ENCODE measurements at regions not wholly inside any gene's neighbourhood (a gene's known extent, or its start where the extent isn't known, plus 50 kb on each side); places are given as distances from the start of the nearest gene placed in this dataset.
"Not testable (repeated sequence)": the region's sequence is repeated elsewhere in the genome, so short reads cannot be mapped to it uniquely, and the experiment has no call there.

DNA sequence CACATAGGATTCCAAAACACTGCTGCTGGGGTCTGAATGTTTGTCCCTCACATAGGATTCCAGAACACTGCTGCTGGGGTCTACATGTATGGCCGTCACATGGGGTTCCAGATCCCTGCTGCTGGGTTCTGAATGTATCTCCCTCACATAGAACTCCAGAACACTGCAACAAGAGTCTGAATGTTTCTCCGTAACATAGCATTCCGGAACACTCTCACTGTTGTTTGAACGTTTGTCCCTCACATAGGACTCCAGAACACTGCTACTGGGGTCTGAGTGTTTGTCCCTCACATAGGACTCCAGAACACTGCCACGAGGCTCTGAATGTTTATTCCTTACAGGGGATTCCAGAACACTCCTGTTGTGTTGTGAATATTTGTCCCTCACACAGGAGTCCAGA, 216.8 kb downstream of the FOXD4L6 start:
- Mint-ChIP-seq H3K36me3 (peaks cover 45 to 56% of the 10 kb centered on the region in 2 donors), H3K27me3 (peaks cover 0 to 4% of the 10 kb centered on the region in 2 donors), H3K9me3 (peaks cover 50 to 65% of the 10 kb centered on the region in 2 donors), H3K4me3 (no peak overlapping the region), H3K4me1 (no peaks in the 10 kb centered on the region), H3K27ac (no peak overlapping the region)
- ATAC-seq (replicated peaks), result no peak
- DNase-seq, result no peak

DNA sequence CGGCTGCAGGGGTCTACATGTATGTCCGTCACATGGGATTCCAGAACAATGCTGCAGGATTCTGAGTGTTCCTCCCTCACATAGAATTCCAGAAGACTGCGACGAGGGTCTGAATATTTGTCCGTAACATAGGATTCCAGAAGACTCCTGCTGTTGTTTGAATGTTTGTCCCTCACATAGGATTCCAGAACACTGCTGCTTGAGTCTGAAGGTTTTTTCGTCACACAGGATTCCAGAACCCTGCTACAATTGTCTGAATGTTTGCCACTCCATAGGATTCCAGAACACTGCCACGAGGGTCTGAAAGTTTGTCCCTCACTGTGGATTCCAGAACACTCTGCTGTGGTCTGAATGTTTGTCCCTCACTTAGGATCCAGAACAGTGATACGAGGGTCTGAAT, 217.5 kb downstream of the FOXD4L6 start:
- H3K27ac Mint-ChIP-seq; DNase-seq; H3K4me3 Mint-ChIP-seq; H3K4me1 Mint-ChIP-seq; ATAC-seq (replicated peaks); H3K27me3 Mint-ChIP-seq: not testable (repeated sequence)
- peaks cover 40 to 52% of the 10 kb centered on the region in 2 donors for H3K36me3 Mint-ChIP-seq
- H3K9me3 Mint-ChIP-seq, result peaks cover 48 to 65% of the 10 kb centered on the region in 2 donors

- Mint-ChIP-seq H3K9me3 (peaks cover 48 to 67% of the 10 kb centered on the region in 2 donors), H3K4me3 (no peak overlapping the region), H3K27ac (no peak overlapping the region), H3K27me3 (peaks cover 0 to 4% of the 10 kb centered on the region in 2 donors), H3K4me1 (no peaks in the 10 kb centered on the region), H3K36me3 (peaks cover 38 to 52% of the 10 kb centered on the region in 2 donors)
- ATAC-seq (replicated peaks) (no peak), DNase-seq (no peak)
Observed at GRCh38 chr9:40909821-40910220, 218.7 kb downstream of the FOXD4L6 start.

DNA sequence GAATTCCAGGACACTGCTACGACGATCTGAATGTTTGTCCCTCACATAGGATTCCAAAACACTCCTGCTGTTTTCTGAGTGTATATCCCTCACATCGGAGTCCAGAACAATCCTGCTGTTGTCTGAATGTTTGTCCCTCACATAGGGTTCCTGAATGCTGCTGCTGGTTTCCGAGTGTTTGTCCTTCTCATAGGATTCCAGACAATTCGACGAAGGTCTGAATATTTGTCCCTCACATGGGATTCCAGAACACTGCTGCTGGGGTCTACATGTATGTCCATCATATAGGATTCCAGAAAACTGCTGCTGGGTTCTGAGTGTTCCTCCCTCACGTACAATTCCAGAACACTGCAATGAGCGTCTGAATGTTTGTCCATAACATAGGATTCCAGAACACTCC, 219.4 kb downstream of the FOXD4L6 start:
- peaks cover 45 to 53% of the 10 kb centered on the region in 2 donors for H3K36me3 Mint-ChIP-seq
- H3K4me3 Mint-ChIP-seq; H3K4me1 Mint-ChIP-seq; H3K27ac Mint-ChIP-seq; DNase-seq; ATAC-seq (replicated peaks); H3K27me3 Mint-ChIP-seq: not testable (repeated sequence)
- H3K9me3 Mint-ChIP-seq, result peaks cover 49 to 74% of the 10 kb centered on the region in 2 donors

DNA sequence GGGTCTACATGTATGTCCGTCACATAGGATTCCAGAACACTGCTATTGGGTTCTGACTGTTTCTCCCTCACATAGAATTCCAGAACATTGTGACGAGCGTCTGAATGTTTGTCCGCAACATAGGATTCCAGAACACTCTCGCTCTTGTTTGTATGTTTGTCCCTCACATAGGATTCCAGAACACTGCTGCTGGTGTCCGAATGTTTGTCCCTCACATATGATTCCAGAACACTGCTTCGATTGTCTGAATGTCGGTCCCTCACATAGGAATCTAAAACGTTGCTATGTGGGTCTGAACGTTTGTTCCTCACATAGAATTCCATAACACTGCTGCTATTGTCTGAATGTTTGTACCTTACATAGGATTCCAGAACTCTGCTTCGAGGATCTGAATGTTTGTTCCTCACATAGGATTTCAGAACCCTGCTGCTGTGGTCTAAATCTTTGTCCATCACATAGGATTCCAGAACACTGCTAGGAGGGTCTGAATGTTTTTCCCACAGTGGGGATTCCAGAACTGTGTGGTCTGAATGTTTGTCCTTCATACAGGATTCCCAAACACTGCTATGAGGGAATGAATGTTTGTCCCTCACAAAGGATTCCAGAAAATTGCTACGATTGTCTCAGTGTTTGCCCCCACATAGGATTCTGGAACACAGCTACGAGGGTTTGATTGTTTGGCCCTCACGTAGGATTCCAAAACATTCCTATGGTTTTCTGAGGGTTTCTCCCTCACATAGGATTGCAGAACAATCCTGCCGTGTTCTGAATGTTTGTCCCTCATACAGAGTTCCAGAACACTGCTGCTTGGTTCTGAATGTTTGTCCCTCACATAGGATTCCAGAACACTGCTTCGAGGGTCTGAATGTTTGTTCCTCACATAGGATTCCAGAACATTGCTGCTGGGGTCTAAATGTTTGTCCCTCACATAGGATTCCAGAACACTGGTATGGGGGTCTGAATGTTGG, 220.5 kb downstream of the FOXD4L6 start:
- no peak overlapping the region for H3K27ac Mint-ChIP-seq
- H3K27me3 Mint-ChIP-seq, result peaks cover 0 to 4% of the 10 kb centered on the region in 2 donors
- peaks cover 51 to 55% of the 10 kb centered on the region in 2 donors for H3K36me3 Mint-ChIP-seq
- DNase-seq (no peak), ATAC-seq (replicated peaks) (no peak)
- H3K4me1 Mint-ChIP-seq, result no peaks in the 10 kb centered on the region
- no peak overlapping the region for H3K4me3 Mint-ChIP-seq
- H3K9me3 Mint-ChIP-seq, result peaks cover 48 to 70% of the 10 kb centered on the region in 2 donors

DNA sequence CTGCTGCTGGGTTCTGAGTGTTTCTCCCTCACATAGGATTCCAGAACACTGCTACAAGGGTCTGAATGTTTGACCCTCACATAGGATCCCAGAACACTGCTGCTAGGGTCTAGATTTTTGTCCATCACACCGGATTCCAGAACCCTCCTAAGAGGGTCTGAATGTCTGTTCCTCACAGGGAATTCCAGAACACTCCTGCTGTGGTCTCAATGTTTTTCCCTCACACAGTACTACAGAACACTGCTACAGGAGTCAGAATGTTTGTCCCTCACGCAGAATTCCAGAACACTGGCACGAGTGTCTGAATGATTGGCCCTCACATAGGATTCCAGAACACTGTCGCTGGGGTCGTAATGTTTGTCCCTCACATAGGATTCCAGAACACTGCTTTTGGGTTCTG, 221.6 kb downstream of the FOXD4L6 start:
- not testable (repeated sequence) for H3K4me1 Mint-ChIP-seq, H3K4me3 Mint-ChIP-seq, H3K27me3 Mint-ChIP-seq, H3K27ac Mint-ChIP-seq, DNase-seq
- Mint-ChIP-seq H3K9me3 (peaks cover 47 to 64% of the 10 kb centered on the region in 2 donors), H3K36me3 (peaks cover 51% of the 10 kb centered on the region in 2 donors)
- peak in 1 of 2 donors; percentile 18 for ATAC-seq (replicated peaks)

DNA sequence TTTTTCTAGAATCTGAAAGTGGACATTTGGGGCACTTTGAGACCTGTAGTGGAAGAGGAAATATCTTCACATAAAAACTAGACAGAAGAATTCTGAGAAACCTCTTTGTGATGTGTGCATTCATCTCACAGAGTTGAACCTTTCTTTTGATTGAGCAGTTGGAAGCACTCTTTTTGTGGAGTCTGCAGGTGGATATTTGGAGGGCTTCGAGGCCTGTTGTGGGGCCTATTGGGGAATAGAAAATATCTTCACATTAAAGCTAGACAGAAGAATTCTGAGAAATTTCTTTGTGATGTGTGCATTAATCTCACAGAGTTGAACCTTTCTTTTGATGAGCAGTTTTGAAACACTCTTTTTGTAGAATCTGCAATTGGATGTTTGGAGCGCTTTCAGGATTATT, 236.2 kb downstream of the FOXD4L6 start:
- not testable (repeated sequence) for H3K4me1 Mint-ChIP-seq; H3K27me3 Mint-ChIP-seq; ATAC-seq (replicated peaks); H3K4me3 Mint-ChIP-seq; H3K27ac Mint-ChIP-seq; DNase-seq
- Mint-ChIP-seq H3K36me3 (peaks cover 54 to 77% of the 10 kb centered on the region in 2 donors), H3K9me3 (peaks cover 46 to 72% of the 10 kb centered on the region in 2 donors)

- not testable (repeated sequence) for H3K4me1 Mint-ChIP-seq; H3K4me3 Mint-ChIP-seq; DNase-seq; ATAC-seq (replicated peaks); H3K27me3 Mint-ChIP-seq
- Mint-ChIP-seq H3K36me3 (peaks cover 24 to 68% of the 10 kb centered on the region in 2 donors), H3K27ac (peak overlapping the region; percentile 3), H3K9me3 (peaks cover 49 to 64% of the 10 kb centered on the region in 2 donors)
Observed at GRCh38 chr9:40885858-40886257, 242.6 kb downstream of the FOXD4L6 start.

- not testable (repeated sequence) for ATAC-seq (replicated peaks); DNase-seq; H3K27ac Mint-ChIP-seq; H3K4me3 Mint-ChIP-seq; H3K4me1 Mint-ChIP-seq; H3K27me3 Mint-ChIP-seq
- Mint-ChIP-seq H3K9me3 (peaks cover 53 to 64% of the 10 kb centered on the region in 2 donors), H3K36me3 (peaks cover 24 to 62% of the 10 kb centered on the region in 2 donors)
Observed at GRCh38 chr9:40884902-40885490, 243.5 kb downstream of the FOXD4L6 start.

- ATAC-seq (replicated peaks) (no peak), DNase-seq (no peak)
- H3K9me3 Mint-ChIP-seq, result peaks cover 60 to 64% of the 10 kb centered on the region in 2 donors
- H3K4me3 Mint-ChIP-seq, result no peak overlapping the region
- H3K27me3 Mint-ChIP-seq, result no peaks in the 10 kb centered on the region
- peak overlapping the region; percentile 31 for H3K27ac Mint-ChIP-seq
- H3K4me1 Mint-ChIP-seq, result no peaks in the 10 kb centered on the region
- peaks cover 27 to 58% of the 10 kb centered on the region in 2 donors for H3K36me3 Mint-ChIP-seq
Observed at GRCh38 chr9:40884072-40884901, 244.2 kb downstream of the FOXD4L6 start.

DNA sequence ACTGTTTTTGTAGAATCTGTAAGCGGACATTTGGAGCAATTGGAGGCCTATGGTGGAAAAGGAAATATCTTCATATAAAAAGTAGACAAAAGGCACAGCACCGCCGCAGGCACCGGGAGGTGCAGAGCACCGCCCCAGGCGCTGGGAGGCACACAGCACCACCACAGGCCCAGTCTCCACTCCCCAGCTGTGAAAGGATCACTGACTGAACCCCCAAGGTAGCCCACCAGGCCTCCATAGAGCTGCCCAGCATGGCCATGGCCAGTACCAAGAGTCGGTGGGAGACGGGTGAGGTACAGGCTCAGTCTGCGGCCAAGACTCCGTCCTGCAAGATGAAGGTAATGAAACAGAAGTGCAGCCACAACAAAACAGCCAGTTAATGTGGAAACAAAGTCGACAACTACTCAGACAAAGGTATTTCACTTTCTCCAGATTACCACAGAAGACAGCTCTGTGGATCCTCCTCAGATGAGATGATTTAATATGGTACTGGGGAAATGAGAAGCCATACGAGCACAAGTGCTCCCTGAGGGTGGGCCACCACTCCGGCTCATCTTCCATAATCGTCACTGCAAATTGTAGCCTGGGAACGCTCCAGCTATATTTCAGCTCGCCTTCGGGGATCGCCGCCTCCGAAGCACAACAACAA, 244.9 kb downstream of the FOXD4L6 start:
- not testable (repeated sequence) for ATAC-seq (replicated peaks); H3K4me1 Mint-ChIP-seq; H3K27ac Mint-ChIP-seq; H3K4me3 Mint-ChIP-seq; DNase-seq; H3K27me3 Mint-ChIP-seq
- peaks cover 62 to 66% of the 10 kb centered on the region in 2 donors for H3K9me3 Mint-ChIP-seq
- H3K36me3 Mint-ChIP-seq, result peaks cover 27 to 56% of the 10 kb centered on the region in 2 donors

GRCh38 chr9:40873753-40874295, 254.7 kb downstream of the FOXD4L6 start:
- DNase-seq; ATAC-seq (replicated peaks); H3K4me1 Mint-ChIP-seq; H3K27me3 Mint-ChIP-seq; H3K4me3 Mint-ChIP-seq; H3K27ac Mint-ChIP-seq: not testable (repeated sequence)
- H3K36me3 Mint-ChIP-seq, result peaks cover 13 to 60% of the 10 kb centered on the region in 2 donors
- H3K9me3 Mint-ChIP-seq, result peaks cover 47 to 48% of the 10 kb centered on the region in 2 donors

DNA sequence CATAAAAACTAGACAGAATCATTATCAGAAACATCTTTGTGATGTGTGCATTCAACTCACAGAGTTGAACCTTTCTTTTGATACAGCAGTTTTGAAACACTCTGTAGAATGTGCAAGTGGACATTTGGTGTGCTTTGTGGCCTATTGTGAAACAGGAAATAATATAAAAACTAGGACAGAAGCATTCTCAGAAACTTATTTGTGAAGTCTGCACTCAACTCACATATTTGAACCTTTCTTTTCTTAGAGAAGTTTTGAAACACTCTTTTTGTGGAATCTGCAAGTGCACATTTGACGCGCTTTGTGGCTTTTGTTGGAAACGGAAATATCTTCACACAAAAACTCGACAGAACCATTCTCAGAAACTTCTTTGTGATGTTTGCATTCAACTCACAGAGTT, 260.0 kb downstream of the FOXD4L6 start:
- not testable (repeated sequence) for ATAC-seq (replicated peaks); DNase-seq; H3K4me1 Mint-ChIP-seq; H3K27me3 Mint-ChIP-seq; H3K4me3 Mint-ChIP-seq; H3K27ac Mint-ChIP-seq
- Mint-ChIP-seq H3K9me3 (peaks cover 27 to 32% of the 10 kb centered on the region in 2 donors), H3K36me3 (peaks cover 15 to 45% of the 10 kb centered on the region in 2 donors)

Measured in stimulated activated naive B cell treated with anti-CD40 and anti-IgM and Interleukin-4, amounts not matched to agents 10 μg/mL and 1 μg/mL and 100 μg/mL, for 72 hours (primary cell).